ENCODE measurements at regions not wholly inside any gene's neighbourhood (a gene's known extent, or its start where the extent isn't known, plus 50 kb on each side); places are given as distances from the start of the nearest gene placed in this dataset.
"Not testable (repeated sequence)": the region's sequence is repeated elsewhere in the genome, so short reads cannot be mapped to it uniquely, and the experiment has no call there.

DNA sequence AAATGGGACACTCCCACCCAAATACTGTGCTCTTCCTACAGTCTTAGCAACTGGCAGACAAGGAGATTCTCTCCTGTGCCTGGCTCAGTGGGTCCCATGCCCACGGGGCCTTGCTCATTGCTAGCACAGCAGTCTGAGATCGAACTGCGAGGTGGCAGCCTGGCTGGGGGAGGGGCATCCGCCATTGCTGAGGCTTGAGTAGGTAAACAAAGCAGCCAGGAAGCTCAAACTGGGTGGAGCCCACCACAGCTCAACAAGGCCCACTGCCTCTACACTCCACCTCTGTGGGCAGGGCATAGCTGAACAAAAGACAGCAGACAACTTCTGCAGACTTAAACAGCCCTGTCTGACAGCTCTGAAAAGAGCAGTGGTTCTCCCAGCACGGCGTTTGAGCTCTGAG, 174.8 kb downstream of the COL12A1 start:
- not testable (repeated sequence) for DNase-seq

DNA sequence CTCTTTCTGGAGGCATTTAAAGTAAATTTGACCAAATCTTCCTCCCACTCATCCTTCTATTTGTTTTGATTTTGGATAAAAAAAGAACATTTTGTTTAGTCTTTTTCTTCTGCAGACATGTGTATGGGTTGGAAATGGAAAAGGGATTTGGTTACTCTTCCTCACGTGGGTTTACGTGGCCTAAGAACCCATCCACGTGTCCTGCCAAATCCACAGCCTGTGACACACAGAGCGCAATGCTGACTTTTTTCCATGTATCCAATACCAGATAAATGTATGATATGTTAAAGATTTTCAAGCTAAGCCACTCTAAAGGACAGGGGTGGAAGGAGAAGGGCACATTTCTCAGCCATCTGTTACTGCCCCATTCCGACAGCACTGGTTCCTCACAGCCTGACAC, 176.5 kb downstream of the COL12A1 start:
- DNase-seq: no peak

DNA sequence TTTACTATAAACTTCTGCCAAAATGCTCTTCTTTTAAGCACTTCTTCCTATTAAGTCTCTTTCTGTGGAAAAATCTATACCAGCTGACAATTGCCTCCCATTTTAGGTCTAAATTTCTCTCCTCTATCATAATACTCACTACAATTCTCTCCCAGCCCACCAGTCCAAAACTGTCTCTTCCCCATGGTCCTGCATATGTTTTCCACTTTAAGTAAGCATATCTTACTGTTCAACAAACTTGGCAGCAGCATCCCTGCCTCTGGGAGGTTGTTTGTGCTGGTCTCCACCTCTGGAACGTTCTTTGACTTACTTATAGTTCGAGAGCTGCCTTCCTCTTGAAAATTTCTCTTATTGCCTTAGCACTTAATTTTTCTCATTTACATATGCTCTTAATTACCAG, 180.5 kb downstream of the COL12A1 start:
- no peak for DNase-seq

DNA sequence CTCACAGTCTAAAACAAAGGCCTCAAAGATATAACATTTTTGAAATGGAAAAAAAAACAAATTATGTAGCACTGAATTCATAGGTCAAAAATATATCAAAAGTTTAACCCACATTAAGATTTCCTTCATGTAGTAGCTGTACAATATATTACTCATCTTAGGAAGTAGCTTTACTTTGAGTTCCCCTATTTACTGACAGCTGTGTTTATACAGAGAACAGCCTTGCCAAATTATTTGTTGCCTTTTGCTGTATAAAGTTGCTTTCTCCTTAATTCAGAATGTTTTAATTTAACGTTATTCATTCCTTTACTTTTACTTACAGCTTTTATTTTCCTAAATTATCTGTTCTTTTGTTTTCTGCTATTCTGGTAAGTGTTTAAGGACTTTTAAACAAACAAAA, 181.0 kb downstream of the COL12A1 start:
- DNase-seq: no peak

DNA sequence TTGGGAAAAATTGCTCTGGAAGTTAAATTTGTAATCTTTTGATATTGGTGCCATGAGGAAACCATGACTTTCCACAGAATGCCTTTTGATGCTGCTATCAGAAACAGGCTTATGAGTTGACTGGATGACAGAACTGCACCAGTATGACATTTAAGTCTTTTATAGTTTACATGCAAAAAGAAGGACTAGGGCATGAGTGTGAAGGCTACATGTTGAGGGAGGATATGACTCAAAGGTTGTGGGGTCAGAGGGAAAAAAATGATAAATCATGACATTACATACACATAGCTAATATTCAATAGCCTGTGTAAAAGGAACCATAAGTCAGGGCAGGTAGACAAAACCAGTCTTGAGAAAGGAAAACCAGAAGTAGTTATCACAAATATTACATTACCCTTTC, 182.2 kb downstream of the COL12A1 start:
- DNase-seq: no peak

DNA sequence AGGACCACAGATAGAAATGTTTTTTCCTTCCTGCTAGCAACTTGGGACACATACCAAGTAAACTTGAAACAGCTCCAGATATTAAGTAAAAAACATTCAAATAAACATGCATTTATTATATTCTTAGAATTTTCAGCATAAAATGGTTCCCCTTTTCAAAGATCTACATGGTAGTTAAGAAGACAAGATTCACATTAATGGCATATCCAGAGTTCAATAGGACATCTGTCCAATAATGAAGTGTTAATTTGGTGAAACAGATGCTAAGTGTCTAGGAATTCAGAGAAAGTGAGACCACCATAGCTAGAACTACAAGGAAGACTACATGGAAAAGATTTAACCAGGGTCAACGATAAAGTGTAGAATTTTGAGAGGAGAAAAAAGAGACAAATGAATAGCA, 184.9 kb downstream of the COL12A1 start:
- DNase-seq: no peak

DNA sequence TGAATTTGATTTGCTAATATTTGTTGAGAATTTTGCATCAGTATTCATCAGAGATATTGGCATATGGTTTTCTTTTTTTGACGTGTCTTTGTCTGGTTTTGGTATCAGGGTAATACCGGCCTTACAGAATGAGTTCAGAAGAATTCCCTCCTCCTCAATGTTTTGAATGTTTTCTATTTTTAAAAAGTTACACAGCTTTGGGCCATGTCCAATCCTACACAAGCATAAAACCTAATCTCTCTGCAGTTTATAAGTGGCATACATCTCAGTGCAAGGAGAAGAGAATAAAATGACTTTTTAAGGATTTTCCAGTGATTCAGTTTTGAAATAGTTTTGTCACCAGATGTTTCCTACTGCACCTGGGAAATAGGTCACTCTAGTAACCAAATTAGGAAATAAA, 185.5 kb downstream of the COL12A1 start:
- DNase-seq: no peak

DNA sequence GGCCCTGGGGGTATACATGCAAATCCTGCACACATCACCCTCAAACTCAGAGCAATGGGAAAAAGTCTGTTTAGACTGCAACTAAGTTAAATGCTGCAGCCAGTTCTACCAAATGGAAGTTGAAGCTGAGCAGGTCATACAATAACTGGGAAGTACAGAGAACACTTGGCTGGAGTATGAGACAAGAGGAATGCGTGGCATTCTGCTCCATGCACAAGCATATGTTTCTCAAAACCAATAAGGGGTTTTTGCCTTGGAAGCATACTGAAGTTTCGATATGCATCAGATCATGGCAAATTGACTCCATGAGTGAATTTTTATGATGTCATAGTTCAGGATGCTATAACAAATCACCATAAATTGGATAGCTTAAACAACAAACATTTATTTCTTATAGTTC, 193.8 kb downstream of the COL12A1 start:
- no peak for DNase-seq

DNA sequence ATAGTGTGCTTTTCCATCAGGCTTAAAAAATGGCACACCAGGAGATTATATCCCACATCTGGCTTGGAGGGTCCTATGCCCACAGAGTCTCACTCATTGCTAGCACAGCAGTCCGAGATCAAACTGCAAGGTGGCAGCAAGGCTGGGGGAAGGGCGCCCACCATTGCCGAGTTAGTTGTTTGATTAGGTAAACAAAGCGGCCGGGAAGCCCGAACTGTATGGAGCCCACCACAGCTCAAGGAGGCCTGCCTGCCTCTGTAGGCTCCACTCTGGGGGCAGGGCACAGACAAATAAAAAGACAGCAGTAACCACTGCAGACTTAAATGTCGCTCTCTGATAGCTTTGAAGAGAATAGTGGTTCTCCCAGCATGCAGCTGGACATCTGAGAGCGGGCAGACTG, 201.9 kb downstream of the COL12A1 start:
- not testable (repeated sequence) for DNase-seq

DNA sequence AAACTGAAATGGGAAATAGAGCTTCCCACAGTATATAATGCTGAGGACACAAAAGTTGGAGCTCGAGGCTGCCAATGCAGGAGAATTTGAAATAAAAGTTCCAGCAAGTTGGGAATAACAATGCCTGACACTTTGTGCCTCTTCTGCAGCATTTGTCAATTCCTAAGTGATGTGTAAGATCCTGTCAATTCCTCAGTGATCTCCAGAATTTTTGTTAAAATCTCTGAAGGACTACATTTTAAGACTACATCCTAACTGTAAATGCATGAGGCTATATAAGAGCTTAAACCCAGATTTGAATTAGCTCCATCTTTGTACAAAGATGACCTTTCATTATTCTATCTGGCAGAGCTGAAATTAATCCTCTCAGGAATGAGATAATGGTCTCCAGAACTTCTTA, 208.2 kb downstream of the COL12A1 start:
- DNase-seq: no peak

DNA sequence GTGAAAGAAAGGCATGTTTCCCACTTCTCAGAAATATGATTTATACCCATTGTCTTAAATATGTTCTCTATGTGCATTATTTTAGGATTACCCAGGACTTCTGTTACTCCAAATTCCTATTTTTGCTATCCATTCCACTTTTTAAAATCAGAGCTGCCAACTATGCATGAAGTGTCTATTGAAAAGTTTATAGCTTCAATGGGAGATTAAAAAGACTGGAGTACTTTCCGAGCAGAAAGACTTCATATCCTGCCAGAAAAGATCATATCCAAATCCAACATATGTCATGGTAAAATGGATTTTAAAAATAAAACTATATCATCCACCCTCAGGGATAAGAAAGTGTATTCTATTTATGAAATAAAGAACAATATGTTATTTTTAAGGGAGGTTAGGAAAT, 212.7 kb downstream of the COL12A1 start:
- no peak for DNase-seq

DNA sequence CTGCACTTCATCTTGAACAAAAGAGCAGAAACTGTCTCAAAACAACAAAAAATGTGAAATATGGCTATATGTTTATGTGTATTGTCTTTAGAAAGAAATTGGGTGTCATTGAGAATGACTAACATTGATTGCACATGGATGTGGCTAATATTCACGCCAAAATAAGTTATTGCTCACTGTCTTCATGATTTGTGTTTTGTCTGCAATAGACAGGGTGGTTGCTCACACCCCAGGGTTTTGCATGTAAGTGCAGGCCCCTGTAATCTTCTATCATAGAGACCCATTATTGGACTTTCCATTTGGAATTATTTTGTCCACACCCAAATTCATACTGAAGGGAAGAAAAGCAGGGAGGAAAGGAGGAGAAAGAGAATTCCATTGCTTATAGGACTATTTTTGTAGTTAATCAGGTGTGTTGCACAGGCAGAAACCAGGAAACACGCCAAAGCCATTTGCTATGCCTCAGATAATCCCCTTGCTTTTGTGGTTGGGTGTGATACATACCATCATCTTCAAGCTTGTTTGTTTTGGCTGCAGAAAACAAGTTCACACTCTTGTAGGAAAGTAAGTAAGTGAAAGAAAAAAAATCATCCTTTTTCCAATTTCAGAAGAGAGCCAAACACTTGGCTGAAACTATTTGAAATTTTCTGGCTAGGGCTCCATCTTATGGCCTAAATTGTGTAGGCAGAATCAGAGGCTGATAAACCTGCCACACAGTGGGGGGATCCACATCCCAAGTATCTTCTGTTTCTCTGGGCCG, 214.1 kb downstream of the COL12A1 start:
- DNase-seq: no peak

DNA sequence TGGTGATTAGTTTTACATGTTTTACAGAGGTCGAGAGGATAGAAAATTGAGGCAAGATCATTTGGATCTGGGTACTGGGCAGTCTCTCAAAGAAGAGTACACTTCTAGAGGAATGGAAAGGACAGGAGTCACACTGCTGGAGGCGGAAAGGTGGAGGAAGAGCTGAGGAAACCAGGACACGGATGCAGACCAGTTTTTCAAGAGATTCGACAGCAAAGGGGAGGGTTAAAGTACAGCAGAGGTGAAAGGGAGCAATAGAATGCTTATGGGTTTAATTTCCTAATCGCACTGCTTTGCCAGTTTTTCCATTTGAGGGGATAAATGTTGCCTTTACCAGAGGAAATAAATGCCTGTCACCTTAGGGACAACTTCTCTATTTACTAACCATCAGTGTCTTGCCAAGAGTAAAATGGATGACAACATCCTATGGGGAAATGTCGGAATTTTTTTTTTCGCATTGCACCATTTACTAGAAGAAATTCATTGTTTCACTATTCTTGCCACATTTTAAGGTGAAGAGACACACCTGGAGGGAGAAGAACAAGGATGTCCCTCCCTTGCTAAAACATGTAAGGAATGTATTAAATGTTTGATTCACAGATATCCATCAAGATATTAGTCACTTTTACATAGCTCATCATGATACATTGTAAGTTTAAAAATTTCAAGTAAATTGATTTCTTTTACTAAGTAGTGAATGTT, 226.6 kb downstream of the COL12A1 start:
- DNase-seq: no peak

DNA sequence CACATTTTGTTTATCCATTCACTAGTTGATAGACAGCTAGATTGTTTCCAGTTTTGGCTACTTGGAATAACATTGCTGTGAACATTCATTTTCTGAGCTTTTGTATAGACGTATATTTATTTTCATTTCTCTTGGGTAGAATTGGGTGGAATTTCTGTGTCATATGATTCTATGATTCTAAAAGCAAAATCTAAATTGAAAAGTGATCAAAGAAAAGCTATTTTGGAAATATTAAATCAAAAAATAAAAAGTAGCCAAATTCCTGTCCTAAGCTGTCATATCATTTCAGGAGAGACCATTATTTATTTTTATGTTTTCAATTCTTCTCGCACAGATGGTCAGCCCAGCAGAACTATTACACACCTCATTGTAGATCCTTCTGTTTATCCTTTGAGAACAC, 229.2 kb downstream of the COL12A1 start:
- no peak for DNase-seq

DNA sequence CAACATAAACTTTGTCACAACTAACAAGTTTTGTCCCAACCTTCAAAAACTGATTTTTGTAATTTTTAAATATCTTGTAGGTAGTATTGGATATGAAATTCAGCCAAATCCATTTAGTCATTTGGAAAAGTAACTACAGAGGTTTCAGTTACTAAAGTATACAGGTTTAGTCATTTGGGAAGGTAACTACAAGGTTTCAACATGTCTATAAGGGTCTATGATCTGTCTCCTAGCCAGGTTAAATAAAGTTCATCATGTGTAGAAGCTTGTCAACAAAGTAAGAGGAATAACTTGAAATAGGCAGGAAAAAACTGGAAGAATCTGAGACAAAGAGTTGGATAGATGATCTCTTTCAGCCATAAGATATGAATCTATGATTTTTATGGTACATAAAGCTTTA, 229.8 kb downstream of the COL12A1 start:
- DNase-seq: no peak

DNA sequence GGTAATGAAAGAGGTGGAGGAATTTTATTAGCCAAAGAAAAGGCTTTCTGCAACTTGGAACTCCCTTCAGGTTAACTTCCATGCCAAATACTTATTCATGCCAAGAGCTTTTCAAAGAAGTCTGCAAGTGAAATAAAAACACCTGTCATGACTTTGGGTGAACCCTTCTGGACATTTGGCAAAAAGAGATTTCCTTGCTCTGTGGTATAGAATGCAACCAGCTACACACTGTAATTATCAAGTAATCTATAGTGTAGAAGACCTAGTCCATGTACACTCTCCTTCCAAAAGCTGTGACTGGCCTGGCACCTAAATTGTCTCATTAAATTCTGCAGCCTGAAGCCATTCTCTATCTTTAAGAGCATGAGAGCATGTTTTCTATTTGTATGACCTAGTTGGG, 232.3 kb downstream of the COL12A1 start:
- no peak for DNase-seq

DNA sequence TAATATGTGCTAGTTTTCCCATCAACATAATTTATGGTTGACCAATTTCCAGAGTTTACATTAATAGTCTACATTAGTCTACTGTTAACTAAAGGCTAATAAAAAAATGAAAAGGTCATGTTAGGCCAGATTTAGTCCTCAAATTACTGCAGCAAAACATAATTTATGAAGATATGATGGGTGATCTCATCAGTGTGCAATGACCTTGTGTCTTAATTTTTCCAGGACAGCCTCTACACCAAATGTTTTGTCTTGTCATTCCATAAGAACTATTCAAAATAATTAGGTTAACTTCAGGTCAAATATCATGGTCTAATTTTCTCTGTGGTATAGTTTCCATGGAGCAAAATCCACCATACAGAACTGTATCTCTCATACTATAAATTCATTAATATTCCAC, 234.2 kb downstream of the COL12A1 start:
- DNase-seq: no peak

DNA sequence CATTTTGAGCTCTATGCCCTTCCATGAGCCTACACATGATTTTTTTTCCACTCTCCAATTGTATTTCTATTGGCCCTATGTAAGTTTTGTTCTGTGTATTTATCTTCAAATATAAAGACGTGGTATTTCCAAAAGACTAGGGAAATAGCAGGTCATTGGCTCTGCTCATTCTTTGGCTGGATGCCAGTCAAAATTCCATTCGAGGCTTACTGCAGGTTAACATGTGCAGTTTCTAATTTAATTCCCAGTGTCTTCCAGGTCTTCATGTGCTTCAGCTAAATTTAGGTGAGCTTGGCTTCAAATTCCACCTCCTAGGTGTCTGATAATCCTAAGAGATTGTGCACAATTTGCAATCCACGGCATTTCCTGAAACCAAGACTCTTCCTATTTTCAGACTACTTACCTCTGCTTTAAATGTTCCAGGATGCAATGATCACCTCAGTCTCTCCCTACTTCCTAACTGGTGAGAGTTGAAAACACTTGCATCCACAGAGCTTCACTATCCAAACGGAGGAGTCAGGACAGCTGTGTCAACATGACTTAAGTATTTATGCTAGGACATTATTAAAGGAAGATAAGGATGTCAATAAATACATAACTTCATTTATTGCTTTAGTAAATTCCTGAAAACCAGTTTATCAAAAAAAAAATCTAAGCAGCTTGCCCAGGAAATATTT, 236.1 kb downstream of the COL12A1 start:
- no peak for DNase-seq

DNA sequence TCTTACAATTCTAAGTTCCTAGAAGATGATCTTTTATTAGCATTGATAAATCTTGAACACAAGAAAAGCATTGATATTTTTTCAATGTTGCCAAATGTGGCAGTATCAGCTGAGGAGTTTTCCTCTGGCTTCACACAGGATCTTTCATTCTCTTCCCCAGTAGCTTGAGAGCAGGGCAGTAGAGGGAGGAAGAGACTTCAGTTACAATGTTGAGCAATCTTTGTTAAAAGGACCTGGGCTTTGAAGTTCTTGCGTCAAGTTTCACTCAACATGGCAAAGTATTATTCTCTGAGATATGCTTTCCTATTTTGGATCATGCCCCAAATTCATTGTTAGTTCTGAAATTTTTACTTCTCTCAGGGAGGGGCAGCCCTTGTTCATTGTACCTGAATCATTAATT, 238.0 kb downstream of the COL12A1 start:
- no peak for DNase-seq

DNA sequence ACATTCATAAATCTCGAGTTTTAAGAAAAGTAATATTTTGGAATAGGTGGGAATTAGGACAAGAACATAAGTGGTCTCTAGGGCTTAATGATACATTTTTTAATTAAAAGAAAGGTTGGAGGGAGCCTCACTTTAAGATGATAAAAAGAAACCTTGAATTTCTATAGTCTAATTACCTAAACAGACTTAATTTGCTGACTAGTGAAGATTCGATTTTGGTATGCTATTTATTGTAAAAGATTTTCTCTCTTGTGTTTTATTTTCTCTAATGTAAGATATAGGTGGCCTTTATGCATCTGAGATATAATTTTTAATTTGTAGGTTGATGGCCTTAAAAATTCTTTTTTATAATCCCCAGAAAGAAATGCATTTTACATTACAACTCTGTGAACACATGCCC, 239.1 kb downstream of the COL12A1 start:
- no peak for DNase-seq

DNA sequence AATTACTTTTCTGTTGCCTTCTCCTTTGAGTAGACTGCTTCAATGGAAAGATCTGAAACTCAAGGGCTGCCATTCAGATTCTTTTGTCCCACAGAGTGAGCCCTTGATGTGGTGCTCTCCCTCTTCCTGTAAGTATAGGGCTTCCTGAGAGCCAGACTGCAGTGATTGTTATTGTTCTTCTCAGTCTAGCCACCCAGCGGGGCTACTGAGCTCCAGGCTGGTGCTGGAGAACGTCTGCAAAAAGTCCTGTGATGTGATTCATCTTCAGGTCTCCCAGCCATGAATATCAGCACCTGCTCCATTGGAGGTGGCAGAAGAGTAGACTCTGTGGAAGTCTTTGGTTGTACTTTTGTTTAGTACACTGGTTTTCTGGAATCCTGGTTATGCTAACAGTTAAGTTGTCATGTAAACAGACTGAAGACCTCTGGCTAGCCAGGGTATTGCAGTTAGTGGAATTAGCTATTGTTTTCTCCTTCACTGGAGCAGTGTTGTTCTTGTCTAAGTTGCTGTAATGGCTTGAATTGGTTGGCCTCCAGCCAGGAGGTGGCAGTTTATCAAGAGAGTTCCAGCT, 240.9 kb downstream of the COL12A1 start:
- no peak for DNase-seq

DNA sequence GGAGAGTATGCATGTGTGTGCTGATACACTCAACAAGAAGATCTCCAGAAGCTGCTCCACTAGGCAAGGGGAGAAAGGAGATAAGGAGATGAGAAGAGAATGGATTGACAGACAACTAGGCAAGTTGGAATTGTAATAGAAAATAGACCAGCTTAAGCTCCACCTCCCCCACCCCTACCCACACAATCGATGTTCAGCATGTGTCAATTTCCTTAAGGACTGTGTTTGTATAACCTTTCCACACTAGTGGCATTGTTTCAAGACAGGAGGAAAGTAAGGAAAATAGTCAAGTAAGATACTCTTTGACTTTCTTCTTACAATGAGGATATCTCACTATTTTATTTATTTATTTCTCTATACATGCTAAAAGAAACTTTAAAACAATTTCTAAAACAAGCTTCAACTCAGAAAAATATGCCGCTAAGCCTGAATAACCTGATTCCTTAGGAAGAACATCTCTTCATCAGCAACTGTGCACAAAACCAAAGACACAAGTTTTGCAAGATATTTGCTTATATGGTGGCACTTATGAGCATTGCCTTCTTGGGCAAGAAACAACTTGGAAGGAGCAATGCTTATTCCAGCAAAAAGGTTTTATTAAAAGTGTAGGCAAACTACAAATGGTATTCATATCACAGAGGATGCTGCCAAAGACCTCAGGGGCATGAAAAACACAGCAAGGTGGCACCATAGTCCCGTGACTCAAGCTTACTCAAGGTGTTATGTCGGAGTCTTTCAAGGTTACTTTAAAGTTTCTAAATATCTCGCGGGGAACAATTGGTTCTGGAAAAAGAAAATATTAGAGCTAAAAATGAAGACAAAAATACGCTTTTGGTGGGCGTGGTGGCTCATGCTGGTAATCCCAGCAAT, 249.1 kb downstream of the COL12A1 start:
- DNase-seq: no peak

DNA sequence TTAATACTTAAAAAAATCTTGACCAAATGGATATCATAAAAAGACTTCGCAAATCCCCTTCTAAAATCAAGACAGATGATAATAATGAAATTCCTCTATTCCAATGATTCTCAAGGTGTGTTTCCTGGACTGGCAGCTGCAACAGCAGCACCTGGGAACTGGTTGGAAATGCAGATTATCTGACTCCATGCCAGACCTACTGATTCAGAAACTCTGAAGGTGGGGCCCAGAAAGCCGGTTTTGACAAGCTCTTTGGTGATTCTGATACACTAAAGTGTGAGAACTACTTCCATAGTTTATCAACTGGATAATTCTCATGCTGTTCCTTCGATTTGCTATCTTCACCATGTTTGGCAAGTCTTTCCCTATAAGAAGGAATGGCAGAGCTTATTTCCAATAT, 252.1 kb downstream of the COL12A1 start:
- DNase-seq: no peak

Measured in T-helper 1 cell (primary cell).